Memory B cell (primary cell): ENCODE measurements at regions not wholly inside any gene's neighbourhood (a gene's known extent, or its start where the extent isn't known, plus 50 kb on each side); places are given as distances from the start of the nearest gene placed in this dataset.

Experiments
- ATAC-seq: fragments of 150-1000 bp; cut with Tn5 transposase; 2 replicates; pipeline ENCODE4 v1.10.0; 2021; ENCODE audit warnings: low read depth, mild to moderate bottlenecking, moderate library complexity
- DNase-seq, 2 donors: peaks; one replicate each; pipeline ENCODE4 v3.0.0; 2022; ENCODE audit warnings: low spot score in 2 of 2
- H3K27ac Mint-ChIP-seq: one replicate; pipeline ENCODE4 v1.8.0; 2022; ENCODE audit warnings: mild to moderate bottlenecking, moderate library complexity, mixed read lengths
- H3K27me3 Mint-ChIP-seq: one replicate; pipeline ENCODE4 v1.8.0; 2022; ENCODE audit warnings: mixed read lengths
- H3K36me3 Mint-ChIP-seq: one replicate; pipeline ENCODE4 v1.8.0; 2022; ENCODE audit warnings: mild to moderate bottlenecking, mixed read lengths
- H3K4me1 Mint-ChIP-seq: one replicate; pipeline ENCODE4 v1.8.0; 2022; ENCODE audit warnings: mixed read lengths
- H3K4me3 Mint-ChIP-seq: one replicate; pipeline ENCODE4 v1.8.0; 2022; ENCODE audit warnings: mild to moderate bottlenecking, moderate library complexity, mixed read lengths
- H3K9me3 Mint-ChIP-seq: one replicate; pipeline ENCODE4 v1.8.0; 2022; ENCODE audit warnings: mixed read lengths

DNA sequence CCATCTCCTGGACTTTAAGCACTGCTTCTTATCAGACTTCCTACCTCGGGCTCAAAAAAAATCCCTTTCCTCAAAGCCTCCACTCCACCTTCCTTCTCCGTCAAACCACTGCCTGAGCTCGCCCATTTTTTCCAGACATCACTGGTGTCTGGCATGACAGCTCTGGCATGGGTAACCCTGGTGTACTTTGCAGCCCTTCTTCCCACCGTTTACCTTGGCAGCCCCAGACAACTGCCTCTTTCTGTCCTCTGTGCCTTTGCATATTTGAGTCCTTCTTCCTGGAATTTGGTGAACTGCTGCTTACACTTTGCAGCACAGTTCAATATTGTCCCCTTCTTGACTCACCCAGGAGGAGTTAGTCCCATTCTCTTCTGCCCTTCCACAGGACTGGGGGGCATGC is 144.6 kb upstream of the TBX20 start:
- peaks cover 11% of the 10 kb centered on the region for H3K27me3 Mint-ChIP-seq
- DNase-seq: no peak
- ATAC-seq: no peak
- no peaks in the 10 kb centered on the region for H3K36me3 Mint-ChIP-seq
- no peak overlapping the region for H3K27ac Mint-ChIP-seq
- H3K9me3 Mint-ChIP-seq: peaks cover 2% of the 10 kb centered on the region
- H3K4me1 Mint-ChIP-seq: no peaks in the 10 kb centered on the region
- H3K4me3 Mint-ChIP-seq: no peak overlapping the region

DNA sequence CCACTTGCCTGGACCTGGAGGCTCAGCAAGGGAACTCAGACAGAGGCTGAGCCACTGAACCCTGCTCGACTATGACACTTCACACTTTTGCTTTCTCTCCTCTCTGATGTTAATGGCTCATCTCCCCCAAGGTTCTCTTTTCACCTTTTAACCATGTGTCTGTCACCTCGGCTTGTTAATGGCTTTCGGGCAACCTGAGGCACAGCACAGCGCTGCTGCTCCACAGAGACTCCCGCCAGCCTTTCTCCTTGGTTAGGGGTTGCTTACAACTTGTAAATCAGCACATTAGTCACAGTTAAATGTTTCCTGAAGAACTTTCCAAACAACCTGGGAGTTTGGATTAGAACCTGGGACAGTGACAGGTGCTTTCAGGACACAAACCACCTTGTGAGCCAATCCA is 136.2 kb upstream of the TBX20 start:
- no peaks in the 10 kb centered on the region for H3K36me3 Mint-ChIP-seq
- no peak overlapping the region for H3K4me3 Mint-ChIP-seq
- H3K27ac Mint-ChIP-seq: no peak overlapping the region
- H3K9me3 Mint-ChIP-seq: no peaks in the 10 kb centered on the region
- ATAC-seq (no peak), DNase-seq (no peak)
- peaks cover 3% of the 10 kb centered on the region for H3K27me3 Mint-ChIP-seq
- H3K4me1 Mint-ChIP-seq: no peaks in the 10 kb centered on the region

DNA sequence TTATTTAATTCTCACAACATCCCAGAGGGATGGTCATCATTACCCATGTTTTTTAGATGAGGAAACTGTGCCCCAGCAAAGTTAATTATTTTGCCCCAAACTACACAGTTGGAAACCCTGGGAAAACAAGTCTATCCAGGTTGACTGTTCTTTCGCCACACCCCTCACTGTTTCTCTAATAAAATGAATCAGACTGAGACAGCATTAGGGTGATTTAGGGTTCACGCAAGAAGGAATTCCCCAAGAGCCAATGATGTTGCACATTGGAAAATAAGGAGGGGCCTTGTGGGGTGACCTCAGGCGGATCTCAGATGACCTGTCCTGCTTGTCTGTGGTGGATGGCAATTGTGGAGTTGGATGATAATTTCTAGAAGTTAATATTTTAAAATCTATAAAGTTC is 135.7 kb upstream of the TBX20 start:
- no peaks in the 10 kb centered on the region for H3K36me3 Mint-ChIP-seq
- H3K4me3 Mint-ChIP-seq: no peak overlapping the region
- no peak overlapping the region for H3K27ac Mint-ChIP-seq
- DNase-seq (no peak), ATAC-seq (no peak)
- H3K4me1 Mint-ChIP-seq: no peaks in the 10 kb centered on the region
- no peaks in the 10 kb centered on the region for H3K9me3 Mint-ChIP-seq
- H3K27me3 Mint-ChIP-seq: peaks cover 3% of the 10 kb centered on the region

- Mint-ChIP-seq H3K9me3 (no peaks in the 10 kb centered on the region), H3K27me3 (peaks cover 5% of the 10 kb centered on the region)
- ATAC-seq: no peak
These were observed 133.2 kb upstream of the TBX20 start for GRCh38 chr7:35386816-35387706.

DNA sequence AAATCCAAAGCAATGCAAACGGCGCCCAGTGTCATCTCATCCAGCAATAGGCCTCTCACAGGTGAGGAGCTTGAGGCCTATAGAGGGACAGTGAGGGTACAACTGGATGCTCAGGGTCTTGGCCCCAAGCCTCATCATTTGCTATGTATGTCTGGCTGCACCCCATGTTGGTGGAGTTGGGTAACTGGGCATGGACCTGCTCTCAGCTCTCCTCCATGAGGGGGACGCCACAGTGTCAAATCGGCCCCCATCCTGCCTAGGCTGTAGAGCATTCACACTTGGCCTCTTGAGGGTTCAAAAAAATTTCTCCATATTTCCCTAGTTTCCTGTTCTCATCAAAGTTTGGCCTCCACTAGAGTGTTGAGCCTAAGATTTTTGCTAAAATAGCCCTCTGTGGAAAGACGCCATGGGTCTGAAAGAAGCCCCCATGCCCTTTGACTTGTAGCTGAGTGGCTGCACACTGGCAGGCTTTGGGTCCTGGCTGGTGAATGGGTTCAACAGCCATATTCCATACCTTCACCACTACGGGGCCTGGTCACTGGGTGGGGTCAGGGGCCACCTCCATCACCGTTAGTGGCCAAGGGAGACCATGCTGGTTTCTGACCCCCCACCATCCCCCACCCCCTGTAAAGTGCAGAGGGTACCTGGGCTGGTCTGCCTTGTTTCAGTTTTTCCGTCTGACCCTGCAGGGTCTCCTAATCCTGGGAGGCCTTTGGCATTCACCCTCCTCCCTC is 132.3 kb upstream of the TBX20 start:
- H3K9me3 Mint-ChIP-seq: no peaks in the 10 kb centered on the region
- no peak overlapping the region for H3K27ac Mint-ChIP-seq
- DNase-seq: no peak
- no peak overlapping the region for H3K4me3 Mint-ChIP-seq
- no peak for ATAC-seq
- H3K36me3 Mint-ChIP-seq: no peaks in the 10 kb centered on the region
- peaks cover 2% of the 10 kb centered on the region for H3K4me1 Mint-ChIP-seq
- H3K27me3 Mint-ChIP-seq: peaks cover 5% of the 10 kb centered on the region

More at GRCh38 chr7:35386816-35387706, 133.2 kb upstream of the TBX20 start:
- peaks cover 2% of the 10 kb centered on the region for H3K4me1 Mint-ChIP-seq
- no peak overlapping the region for H3K27ac Mint-ChIP-seq
- no peak overlapping the region for H3K4me3 Mint-ChIP-seq
- DNase-seq: no peak
- H3K36me3 Mint-ChIP-seq: no peaks in the 10 kb centered on the region

DNA sequence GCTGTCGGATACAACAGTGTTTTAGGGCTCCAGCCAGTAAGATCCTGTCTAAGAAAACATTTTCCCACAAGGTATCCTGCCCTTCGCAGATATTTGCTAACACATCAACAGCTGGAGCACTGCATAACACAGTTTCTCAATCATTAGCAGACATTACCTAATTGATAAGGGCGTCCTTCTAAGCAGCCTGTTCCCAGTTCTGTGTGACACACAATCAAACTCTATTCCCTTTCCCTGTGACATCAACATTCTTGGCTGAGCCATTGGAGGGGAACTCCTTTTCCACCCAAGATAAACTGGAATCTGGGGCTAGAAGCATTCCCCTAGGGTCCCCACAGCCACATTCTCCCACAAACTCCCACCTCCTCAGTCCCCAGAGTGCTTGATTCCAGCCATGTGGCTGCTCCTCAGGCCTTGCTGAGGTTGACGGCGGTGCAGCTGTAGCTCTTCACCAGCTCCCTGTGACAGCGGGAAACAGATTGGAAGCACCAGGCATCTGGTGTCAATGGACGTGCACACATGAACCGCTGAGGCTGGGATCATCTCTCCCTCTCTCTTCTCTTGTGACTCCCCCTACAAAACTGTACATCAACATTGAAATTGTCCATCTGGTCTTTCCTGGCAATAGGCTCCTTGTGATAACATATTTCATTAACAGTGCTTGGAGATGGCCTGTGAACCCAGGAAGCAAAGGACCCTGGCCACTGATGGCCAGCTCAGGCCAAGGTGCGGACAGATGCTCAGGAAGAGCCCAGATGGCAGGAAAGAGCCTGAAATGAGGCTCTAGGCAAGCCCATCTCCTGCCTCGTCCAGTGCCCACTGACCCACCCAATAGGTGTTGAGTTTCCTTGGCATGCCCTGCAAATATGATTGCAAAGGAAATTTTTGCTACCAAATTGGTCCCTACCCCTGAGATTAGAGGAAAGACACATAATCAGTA is 131.1 kb upstream of the TBX20 start:
- Mint-ChIP-seq H3K36me3 (no peaks in the 10 kb centered on the region), H3K9me3 (no peaks in the 10 kb centered on the region), H3K4me3 (no peak overlapping the region), H3K27me3 (peaks cover 2% of the 10 kb centered on the region), H3K4me1 (peaks cover 2% of the 10 kb centered on the region), H3K27ac (no peak overlapping the region)
- DNase-seq (no peak), ATAC-seq (no peak)

- Mint-ChIP-seq H3K36me3 (no peaks in the 10 kb centered on the region), H3K27me3 (peaks cover 8% of the 10 kb centered on the region), H3K9me3 (no peaks in the 10 kb centered on the region), H3K4me1 (peaks cover 2% of the 10 kb centered on the region), H3K4me3 (no peak overlapping the region), H3K27ac (no peak overlapping the region)
- no peak for DNase-seq
- no peak for ATAC-seq
These were observed 126.9 kb upstream of the TBX20 start for GRCh38 chr7:35380739-35381224.

DNA sequence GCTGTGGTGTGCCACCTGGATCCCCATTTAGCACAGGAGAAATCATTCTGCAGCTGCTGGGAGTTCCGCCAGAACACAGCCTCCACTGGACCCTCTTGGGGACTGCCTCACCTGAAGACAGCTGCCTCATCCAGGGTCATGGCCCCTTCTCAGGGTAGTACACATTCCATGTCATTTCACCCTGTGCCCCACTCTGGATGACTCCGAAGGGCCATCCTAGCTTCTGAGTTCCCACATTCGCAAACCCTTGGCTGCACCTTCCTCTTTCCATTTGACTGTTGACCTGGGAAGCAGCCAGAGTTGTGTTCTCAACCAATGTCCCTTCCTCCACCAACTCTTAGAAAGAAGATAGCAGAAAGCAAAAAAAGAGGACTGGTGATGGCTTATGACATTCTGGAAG is 125.6 kb upstream of the TBX20 start:
- DNase-seq (no peak), ATAC-seq (no peak)
- H3K9me3 Mint-ChIP-seq: peaks cover 3% of the 10 kb centered on the region
- no peak overlapping the region for H3K27ac Mint-ChIP-seq
- no peak overlapping the region for H3K4me3 Mint-ChIP-seq
- peaks cover 10% of the 10 kb centered on the region for H3K27me3 Mint-ChIP-seq
- H3K4me1 Mint-ChIP-seq: peaks cover 2% of the 10 kb centered on the region
- no peaks in the 10 kb centered on the region for H3K36me3 Mint-ChIP-seq

DNA sequence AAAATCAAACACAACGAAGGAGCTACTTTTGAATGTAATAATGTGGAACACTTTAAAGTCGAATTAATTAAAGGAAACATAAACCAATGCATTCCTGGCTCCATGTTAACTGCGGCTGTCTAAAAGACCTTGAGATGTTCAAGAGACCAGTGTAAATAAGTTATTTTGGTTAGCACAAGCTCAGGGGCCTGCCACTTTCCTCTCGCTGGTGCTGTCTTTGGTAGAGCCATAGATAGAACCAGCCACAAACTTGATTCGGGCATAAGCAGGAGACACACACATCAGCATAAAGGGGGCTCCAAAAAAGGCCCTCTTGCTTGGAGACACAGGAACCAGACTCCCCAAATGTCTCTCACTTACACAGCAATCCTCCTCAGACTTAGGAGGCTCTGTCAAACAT is 121.6 kb upstream of the TBX20 start:
- no peaks in the 10 kb centered on the region for H3K36me3 Mint-ChIP-seq
- H3K27ac Mint-ChIP-seq: no peak overlapping the region
- peaks cover 8% of the 10 kb centered on the region for H3K27me3 Mint-ChIP-seq
- no peaks in the 10 kb centered on the region for H3K4me1 Mint-ChIP-seq
- DNase-seq: no peak
- H3K9me3 Mint-ChIP-seq: peaks cover 6% of the 10 kb centered on the region
- H3K4me3 Mint-ChIP-seq: no peak overlapping the region
- no peak for ATAC-seq

GRCh38 chr7:35374858-35375257 is 121.0 kb upstream of the TBX20 start:
- DNase-seq (no peak), ATAC-seq (no peak)
- Mint-ChIP-seq H3K27me3 (peaks cover 8% of the 10 kb centered on the region), H3K36me3 (no peaks in the 10 kb centered on the region), H3K4me3 (no peak overlapping the region), H3K4me1 (no peaks in the 10 kb centered on the region), H3K9me3 (peaks cover 6% of the 10 kb centered on the region), H3K27ac (no peak overlapping the region)

DNA sequence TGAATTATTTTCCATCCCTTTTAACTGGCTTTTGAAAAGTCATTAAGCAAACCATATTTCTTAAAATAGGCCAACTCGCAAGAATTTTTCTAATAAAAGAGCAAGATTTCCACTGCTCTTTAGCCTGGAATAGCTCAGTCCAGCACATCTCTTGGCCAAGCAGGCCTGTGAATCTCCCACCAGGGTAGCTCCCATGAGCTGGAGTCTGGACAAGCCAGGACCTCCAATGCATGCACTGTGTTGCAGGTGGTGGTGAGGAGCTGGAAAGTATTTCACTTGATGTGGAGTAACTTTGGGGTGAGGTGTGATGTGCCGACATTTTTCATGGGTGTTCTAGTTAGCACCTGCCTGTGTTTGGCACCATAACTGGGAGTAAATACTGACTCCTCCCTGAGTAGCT is 117.3 kb upstream of the TBX20 start:
- Mint-ChIP-seq H3K4me1 (no peaks in the 10 kb centered on the region), H3K27me3 (peaks cover 2% of the 10 kb centered on the region), H3K27ac (no peak overlapping the region), H3K4me3 (no peak overlapping the region), H3K36me3 (no peaks in the 10 kb centered on the region), H3K9me3 (peaks cover 6% of the 10 kb centered on the region)
- ATAC-seq (no peak), DNase-seq (no peak)

DNA sequence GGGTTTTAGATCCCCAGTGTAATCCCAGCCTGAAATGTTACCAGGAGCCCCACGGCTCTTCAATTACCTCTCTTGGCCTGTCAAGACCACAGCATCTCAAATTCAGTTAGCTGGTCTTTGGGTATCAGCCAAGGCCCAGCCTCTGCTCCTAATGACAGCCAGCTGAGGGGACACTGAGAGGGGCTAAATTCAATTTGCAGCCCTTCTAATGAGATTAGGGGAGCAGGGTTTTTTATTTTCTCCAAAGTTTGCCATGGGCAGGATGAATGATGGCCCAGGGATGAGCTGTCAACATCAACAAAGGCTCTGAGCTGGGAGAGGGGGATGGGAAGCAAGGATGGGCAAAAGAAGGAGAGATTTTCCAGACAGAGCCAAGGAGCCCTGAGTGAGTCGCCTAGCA is 116.8 kb upstream of the TBX20 start:
- peaks cover 6% of the 10 kb centered on the region for H3K9me3 Mint-ChIP-seq
- DNase-seq (no peak), ATAC-seq (no peak)
- no peaks in the 10 kb centered on the region for H3K4me1 Mint-ChIP-seq
- no peaks in the 10 kb centered on the region for H3K36me3 Mint-ChIP-seq
- no peak overlapping the region for H3K27ac Mint-ChIP-seq
- no peak overlapping the region for H3K4me3 Mint-ChIP-seq
- peaks cover 2% of the 10 kb centered on the region for H3K27me3 Mint-ChIP-seq

- H3K9me3 Mint-ChIP-seq: no peaks in the 10 kb centered on the region
- H3K4me3 Mint-ChIP-seq: no peak overlapping the region
- H3K36me3 Mint-ChIP-seq: no peaks in the 10 kb centered on the region
- H3K4me1 Mint-ChIP-seq: no peaks in the 10 kb centered on the region
- no peak for ATAC-seq
- H3K27ac Mint-ChIP-seq: no peak overlapping the region
- DNase-seq: no peak
- H3K27me3 Mint-ChIP-seq: peaks cover 4% of the 10 kb centered on the region
These were observed 112.6 kb upstream of the TBX20 start for GRCh38 chr7:35366167-35367155.
